ENCODE measurements at regions not wholly inside any gene's neighbourhood (a gene's known extent, or its start where the extent isn't known, plus 50 kb on each side); places are given as distances from the start of the nearest gene placed in this dataset.
A peak's percentile ranks its signal among the peaks of the same experiment; 100 is the strongest.

DNA sequence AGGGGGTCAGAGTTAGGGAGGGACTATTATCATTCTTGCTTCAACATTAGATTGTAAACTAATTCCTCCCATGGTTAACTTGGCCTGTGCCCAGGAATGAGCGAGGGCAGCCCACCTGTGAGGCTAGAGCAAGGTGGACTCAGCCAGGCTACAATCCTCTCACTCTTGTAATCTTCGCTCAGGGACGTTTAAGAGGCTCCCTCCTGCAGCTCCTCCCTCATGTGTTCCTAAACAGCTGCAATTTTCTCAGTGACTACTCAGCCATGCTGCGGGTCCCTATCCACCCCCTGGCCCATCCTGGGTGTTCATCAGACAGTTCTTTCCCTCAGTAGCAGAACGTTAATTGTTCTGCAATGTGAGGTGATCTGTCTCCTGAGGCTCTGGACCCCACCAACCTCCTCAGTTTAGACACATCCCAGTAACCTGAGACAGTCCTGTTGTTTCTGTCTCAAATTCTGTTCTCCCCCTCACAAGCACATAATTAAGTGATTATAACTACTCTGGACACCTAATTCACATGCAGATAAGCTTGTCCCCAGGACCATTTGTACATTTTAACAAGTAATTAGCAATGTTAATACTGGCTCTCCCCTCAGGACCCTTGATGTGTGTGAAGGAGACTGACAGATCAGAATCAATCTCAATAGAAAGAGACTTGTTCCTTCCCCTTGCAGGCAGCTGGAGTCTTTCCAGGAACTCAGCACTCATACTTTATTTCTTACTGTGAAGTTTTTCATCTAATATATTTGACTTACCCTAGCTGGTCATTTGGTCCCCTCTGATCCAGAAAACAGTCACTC lies 337.2 kb upstream of the B3GAT1 start:
- Histone ChIP-seq H2BK120ac (ENCODE audit: low read depth, low read length, poor library complexity, severe bottlenecking) (no peak overlapping the region), H2AFZ (ENCODE audit: low read length) (no peak overlapping the region), H2BK20ac (ENCODE audit: low read depth, low read length, poor library complexity, severe bottlenecking) (no peak overlapping the region), H3K56ac (ENCODE audit: insufficient read length, low read depth, low read length) (no peak overlapping the region), H3K18ac (ENCODE audit: insufficient read length, low read depth, low read length) (no peak overlapping the region), H2BK5ac (ENCODE audit: insufficient read length, low read length) (no peak overlapping the region), H3K23ac (ENCODE audit: insufficient read length, low read depth, low read length) (no peak overlapping the region), H4K91ac (ENCODE audit: insufficient read length, low read depth, low read length) (no peak overlapping the region), H3K23me2 (ENCODE audit: insufficient read length, low read depth, low read length, poor library complexity, severe bottlenecking) (no peaks in the 10 kb centered on the region), H4K5ac (ENCODE audit: insufficient read length, low read depth, low read length) (no peak overlapping the region), H3K4me2 (ENCODE audit: insufficient read depth, insufficient read length, low read length) (no peak overlapping the region), H4K8ac (replicated peaks; ENCODE audit: insufficient read length, low read depth, low read length) (no peak overlapping the region), H4K20me1 (ENCODE audit: control insufficient read depth, insufficient read depth, insufficient read length) (no peaks in the 10 kb centered on the region), H2BK12ac (ENCODE audit: insufficient read length, low read depth, low read length) (no peak overlapping the region), H2AK5ac (ENCODE audit: insufficient read length, low read length) (no peak overlapping the region), H3K79me1 (ENCODE audit: insufficient read depth, low read depth, low read length, poor library complexity, severe bottlenecking) (no peaks in the 10 kb centered on the region), H3K14ac (ENCODE audit: insufficient read depth, low read length) (no peak overlapping the region; the same call in 1 of the 2 replicates), H3T11ph (ENCODE audit: low read length) (no peak overlapping the region), H3K9ac (ENCODE audit: extremely low read depth, insufficient read length, low read length) (no peak overlapping the region), H3K4me1 (ENCODE audit: insufficient read depth, low read length) (no peaks in the 10 kb centered on the region), H3K9me3 (ENCODE audit: control insufficient read depth, low read depth, low read length) (peaks cover 10% of the 10 kb centered on the region), H2BK15ac (ENCODE audit: low read depth, low read length) (no peak overlapping the region), H3K4ac (ENCODE audit: low read depth, low read length) (no peak overlapping the region), H3K79me2 (ENCODE audit: insufficient read depth, low read length) (no peaks in the 10 kb centered on the region), H3K27me3 (ENCODE audit: insufficient read depth, low read length) (no peaks in the 10 kb centered on the region), H3K27ac (ENCODE audit: insufficient read length, low read depth, low read length) (no peak overlapping the region)
- Mint-ChIP-seq H3K9me3 (peaks cover 21 to 28% of the 10 kb centered on the region in 2 experiments), H3K36me3 (ENCODE audit: insufficient read depth in 1 of 3, low read depth in 3 of 3) (peaks cover 7 to 25% (median 8%) of the 10 kb centered on the region in 3 experiments), H3K27me3 (ENCODE audit: low read depth) (peaks cover 37% of the 10 kb centered on the region), H3K27ac (peak overlapping the region; percentile 20 to 79 (median 57); a peak in 3 of 7 replicates), H3K4me1 (peaks cover 13 to 19% of the 10 kb centered on the region in 2 experiments), H3K4me3 (no peak overlapping the region)
- peak; percentile 24 for DNase-seq
- TF ChIP-seq, protein P1, sequence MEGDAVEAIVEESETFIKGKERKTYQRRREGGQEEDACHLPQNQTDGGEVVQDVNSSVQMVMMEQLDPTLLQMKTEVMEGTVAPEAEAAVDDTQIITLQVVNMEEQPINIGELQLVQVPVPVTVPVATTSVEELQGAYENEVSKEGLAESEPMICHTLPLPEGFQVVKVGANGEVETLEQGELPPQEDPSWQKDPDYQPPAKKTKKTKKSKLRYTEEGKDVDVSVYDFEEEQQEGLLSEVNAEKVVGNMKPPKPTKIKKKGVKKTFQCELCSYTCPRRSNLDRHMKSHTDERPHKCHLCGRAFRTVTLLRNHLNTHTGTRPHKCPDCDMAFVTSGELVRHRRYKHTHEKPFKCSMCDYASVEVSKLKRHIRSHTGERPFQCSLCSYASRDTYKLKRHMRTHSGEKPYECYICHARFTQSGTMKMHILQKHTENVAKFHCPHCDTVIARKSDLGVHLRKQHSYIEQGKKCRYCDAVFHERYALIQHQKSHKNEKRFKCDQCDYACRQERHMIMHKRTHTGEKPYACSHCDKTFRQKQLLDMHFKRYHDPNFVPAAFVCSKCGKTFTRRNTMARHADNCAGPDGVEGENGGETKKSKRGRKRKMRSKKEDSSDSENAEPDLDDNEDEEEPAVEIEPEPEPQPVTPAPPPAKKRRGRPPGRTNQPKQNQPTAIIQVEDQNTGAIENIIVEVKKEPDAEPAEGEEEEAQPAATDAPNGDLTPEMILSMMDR (conservative IDR thresholded peaks at IDR 0.05), result no peak
- WGBS (ENCODE audit: extremely low coverage, insufficient read length, low lambda C conversion rate), result no CpG with 5 or more reads among the region's 5 CpGs
